GM18907 (cell line): ENCODE measurements at regions not wholly inside any gene's neighbourhood (a gene's known extent, or its start where the extent isn't known, plus 50 kb on each side); places are given as distances from the start of the nearest gene placed in this dataset.

Experiments
- ATAC-seq: cut with Tn5 transposase; IDR thresholded peaks from one replicate; pipeline ENCODE4 v1.9.1; 2021; ENCODE audit warnings: mild to moderate bottlenecking, moderate library complexity; ENCODE audit not compliant: unreplicated experiment

DNA sequence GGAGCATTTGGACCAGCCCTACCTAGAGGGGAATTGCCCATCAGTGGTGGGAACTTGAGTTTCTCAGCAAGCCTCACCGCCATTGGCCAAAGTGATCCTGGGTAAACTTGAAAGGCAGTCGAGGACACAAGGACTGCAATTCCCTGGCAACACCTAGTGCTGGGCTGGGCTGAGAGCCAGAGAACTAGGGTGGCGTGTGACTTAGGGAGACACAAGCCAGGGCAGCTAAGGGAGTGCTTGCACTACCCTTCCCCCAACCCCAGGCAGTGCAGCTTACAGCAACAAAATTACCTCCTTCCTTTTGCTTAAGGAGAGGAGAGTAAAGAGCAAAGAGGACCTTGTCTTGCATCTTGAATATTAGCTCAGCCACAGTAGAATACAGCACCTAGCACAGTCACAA is 176.9 kb upstream of the PRMT6 start:
- ATAC-seq: no peak

DNA sequence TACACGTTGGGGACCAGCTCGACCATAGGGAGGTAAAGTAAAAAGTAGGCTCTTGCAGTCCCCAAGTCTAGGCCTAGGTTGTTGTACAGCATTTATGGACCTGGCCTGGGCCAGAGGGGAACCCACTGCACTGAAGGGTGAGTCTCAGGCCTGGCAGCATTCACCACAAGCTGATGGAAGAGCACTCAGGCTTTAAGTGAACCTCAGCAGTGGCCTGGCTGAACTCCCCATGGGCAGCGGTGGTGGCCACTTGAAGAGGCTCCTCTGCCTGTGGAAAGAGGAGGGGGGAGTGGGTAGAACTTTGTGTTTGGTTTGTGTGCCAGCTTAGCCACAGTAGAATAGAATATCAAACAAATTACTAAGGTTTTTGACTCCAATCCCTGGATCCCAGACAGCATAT is 176.2 kb upstream of the PRMT6 start:
- no peak for ATAC-seq

DNA sequence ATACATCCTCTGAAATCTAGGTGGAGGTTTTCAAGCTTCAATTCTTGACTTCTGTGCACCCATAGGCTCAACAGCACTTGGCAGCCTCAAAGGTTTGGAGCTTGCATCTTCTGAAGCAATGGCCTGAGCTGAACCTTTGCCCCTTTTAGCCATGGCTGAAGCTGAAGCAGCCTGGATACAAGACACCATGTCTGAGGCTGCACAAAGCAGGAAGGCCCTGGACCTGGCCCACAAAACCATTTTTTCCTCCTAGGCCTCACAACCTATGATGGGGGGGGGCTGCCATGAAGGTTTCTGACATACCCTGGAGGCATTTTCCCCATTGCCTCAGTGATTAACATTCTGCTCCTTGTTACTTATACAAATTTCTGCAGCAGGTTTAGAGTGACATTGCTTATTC is 173.3 kb upstream of the PRMT6 start:
- no peak for ATAC-seq

DNA sequence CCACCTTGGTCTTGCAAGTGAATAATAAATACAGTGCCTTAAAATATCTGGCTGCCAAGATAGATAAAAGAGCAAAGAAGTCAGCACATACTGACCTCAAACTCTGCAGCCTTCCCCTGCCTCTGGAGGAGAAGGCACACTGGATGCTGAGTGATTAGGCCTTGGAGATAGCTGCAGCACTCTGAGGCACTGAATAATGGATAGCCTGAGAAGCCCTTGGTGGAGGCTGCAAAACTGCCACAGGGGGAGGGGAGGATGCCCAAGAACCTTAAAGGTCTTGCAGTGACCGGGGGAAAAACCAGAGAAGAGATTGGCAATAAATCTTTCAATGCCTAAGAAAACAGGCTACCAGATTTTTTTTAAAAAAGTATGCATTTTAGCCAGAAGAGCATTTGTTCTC is 167.4 kb upstream of the PRMT6 start:
- ATAC-seq: no peak

DNA sequence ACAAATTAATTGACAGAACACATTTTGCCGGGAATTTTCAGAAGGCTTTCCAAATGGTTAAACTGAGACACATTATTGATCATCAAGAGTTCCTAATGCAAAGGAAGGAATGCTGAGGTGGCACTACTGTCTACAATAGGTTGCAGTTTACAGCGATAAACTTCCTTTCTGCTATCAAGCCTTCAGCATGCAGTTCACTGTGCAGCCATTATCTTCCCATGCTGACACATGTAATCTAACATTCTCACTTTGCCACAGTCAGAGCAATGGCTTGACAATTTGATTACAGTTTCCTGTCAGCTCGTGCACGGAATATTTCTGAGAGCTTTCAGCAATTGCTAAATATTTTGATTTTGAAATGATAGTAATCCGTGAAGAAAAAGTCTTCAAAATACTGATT is 166.9 kb upstream of the PRMT6 start:
- ATAC-seq: no peak

DNA sequence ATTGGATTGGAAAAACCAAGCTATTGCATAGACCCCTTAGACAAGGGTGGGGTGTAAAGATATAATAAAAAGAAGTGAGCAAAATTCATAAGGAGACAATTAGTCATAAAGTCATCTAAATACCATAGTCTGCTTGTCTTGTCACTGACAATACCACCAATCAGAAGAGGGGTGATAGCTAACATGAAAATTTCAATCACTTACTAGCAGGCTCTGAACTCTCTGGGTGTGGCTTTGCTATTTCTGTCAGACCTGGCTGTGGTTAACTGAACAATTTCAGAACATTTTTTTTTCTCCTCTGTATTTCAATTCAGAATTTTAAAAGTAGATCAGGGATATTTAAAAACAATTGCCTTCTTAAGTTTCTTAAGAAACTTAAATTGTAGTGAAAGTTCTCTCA is 158.5 kb upstream of the PRMT6 start:
- ATAC-seq: peak; percentile 41

DNA sequence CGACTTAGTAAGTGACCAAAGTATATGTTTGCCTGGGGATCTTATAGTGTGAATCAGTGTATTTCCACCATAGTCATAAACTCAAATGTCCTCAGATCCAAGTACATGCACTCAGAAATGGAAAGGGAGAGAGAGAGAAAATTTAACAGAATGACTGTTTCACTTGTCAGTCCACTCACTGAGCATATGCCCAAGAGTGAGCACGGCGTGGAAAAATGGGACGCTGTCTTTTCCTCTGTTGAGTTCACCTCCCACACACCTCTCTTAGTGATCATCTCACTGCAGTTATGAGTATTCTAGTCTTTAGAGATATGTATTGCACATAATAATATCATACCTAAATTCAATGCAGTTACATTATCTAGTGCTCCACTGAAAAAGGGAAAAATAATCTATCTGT is 156.8 kb upstream of the PRMT6 start:
- ATAC-seq: no peak

DNA sequence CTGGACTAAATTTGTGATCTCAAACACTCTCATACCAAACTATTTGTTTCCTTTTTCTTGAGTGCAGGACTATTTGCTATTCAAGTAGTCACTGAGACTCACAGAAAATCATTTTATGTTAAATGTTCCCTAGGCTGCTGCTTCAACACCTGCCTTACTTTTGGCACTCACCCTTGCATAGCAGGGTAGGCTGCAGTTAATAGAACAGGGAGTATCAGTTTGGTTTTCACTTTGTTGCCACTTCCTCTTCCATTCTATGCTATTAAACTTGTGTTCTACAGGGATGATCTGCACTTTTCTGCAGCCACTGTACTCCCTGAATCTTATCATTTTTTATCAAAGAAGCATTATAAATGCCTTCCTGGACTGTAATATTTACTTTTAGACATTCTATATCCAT is 148.7 kb upstream of the PRMT6 start:
- ATAC-seq: peak; percentile 100

DNA sequence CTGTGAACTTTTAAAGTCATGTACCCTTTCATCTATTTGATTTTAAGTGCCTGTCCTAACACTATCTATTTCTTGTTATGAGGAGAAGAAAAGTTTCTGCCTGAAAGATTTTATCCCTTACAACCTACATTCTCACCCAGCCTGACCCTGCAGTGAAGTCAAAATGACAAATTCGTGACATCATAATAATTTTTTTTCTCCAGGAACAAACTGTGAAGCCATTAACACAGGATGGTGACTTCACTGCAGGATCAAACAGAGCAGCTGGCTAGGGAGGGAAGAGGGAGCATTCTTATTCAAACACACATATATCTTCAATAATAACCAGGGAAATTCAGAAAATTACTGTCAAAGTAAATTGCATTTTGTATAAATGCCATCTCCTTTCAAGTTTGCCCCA is 147.8 kb upstream of the PRMT6 start:
- no peak for ATAC-seq

DNA sequence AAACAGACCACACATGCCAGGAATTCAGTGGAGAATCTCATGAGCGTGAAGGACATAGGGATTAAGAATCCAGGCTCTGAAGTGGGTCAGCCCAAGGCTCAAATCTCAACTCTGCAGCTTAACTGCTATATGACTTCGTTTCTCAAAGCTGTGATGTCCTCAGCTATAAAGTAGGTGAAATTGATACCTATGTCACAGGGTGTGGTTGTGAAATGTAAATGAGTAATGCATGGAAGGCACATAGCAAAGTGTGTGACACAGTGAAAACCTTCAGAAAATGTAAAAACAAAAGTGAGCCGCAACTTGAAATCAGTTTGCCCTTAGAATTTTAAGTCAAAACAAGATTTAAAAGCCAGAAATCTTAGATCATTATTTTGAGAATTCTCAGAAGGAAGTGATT is 145.7 kb upstream of the PRMT6 start:
- ATAC-seq: no peak

DNA sequence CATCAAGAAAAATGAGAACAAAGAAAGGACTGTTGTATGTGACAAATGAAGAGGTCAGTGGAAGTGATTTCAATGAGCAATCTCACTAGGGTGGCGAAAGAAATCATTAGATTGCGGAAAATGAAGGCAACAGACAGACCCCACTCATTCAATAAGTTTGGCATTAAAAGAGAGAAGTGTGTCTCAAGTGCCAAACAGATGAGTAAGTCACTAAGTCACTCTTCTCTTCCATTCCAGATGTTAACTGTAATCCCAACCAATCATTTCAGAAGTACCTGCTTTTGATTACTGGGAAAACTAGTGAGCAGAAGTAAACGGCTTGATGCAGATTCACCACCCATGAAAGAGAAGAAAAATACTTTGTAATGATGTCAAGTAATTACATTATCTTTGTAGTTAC is 144.3 kb upstream of the PRMT6 start:
- ATAC-seq: no peak

DNA sequence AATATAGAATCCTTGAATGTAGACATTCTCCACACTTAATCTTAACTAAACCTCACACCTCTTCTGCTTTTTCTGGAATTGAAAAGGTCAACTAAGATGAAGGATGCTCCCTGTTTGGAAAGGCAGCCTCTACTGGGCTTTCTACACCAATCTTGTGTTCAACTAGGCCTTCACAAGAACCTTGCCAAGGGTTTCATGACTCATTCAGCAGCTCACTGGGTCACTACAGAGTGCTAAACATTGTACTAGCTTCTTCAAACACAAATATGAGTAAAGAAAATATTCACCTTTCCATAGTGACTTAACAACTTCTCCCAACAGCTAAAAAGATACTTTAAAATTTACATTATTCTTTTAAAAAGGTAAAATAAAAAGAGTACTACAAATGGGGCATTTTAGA is 135.3 kb upstream of the PRMT6 start:
- no peak for ATAC-seq

DNA sequence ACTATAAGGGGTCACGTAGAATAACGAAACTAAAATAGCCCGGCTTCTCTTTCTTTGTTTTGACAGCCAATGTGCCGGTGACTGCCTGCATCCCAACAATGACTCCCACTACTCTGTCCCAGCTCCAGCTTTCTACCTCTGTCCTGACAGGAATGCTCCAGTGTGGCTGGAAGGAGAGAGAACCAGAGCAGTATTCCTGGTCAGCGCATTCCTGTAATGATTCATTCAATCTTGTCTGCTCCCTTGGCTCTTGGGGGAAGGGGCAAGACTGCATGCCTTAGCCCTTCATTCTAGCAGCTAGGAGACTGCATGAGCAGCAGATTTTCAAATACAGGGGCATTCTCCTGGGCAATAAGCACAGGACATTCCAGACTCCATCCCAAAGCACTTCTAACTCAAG is 132.1 kb upstream of the PRMT6 start:
- no peak for ATAC-seq

DNA sequence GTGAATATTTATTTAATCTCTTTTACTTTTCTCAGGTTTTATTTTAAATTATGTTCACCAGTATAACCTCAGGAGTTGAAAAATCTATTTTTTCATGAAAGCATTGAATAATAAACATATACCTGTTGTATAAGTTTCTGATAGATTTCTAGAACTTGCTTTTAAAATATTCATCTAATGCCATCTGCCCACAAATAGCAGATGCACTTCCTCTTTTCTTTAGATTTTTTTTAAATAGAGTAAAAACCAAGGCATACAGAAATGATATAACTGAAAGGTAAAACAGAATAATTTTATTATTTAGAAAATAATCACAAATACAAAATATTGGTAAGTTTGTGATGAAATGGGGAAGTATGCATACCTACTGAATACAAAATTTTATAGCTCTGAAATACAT is 130.7 kb upstream of the PRMT6 start:
- ATAC-seq: no peak

DNA sequence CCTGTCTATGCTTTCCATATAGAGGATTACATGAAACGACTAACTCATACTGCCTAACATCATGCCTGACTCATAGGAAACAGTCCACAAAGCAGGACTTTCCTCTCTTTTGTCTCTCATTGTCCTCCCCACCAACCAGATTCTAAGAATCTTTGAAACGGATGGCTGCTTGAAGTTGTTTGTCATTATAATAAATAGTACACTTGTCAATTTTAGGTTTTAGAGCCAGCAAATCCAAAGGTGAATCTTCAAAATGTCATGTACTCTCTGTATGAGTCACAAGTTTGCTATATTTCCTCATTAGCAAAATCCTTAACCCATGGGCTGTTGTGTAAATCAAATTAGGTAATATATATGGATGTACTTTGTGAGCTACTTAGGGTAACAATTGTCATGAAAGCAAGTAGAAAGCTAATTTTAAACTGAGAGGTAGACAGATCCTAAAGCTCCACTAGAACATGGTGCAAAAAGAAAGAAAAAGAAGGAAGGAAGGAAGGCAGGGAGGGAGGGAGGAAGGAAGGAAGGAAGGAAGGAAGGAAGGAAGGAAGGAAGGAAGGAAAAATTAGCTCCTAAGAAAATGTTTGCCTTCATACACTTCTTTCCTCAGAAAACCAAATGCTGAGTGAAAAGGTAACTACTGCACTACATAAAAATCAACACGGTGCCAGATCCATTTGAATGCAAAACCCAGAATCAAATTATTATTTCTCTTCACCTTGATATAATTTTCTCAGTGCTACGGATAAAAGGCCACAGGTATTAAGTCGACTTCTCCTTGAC is 129.5 kb upstream of the PRMT6 start:
- no peak for ATAC-seq

DNA sequence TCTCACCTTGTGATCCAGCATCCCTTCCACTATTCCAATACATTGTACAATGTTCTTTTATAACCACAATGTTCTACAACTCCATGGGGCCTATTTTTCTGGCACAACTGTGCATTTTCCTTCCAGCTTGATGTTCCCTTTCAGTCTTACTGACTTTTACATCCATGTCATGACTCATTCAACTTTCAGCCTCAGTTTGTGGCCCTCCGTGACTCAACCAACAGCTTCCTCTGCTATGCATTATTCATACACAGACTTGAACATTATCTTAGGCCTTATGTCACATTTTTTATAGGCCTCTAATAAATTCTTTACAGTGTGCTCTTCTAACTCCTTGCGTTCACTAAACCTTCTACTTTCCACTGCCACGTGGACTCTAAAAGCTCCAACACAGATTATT is 119.4 kb upstream of the PRMT6 start:
- ATAC-seq: no peak

DNA sequence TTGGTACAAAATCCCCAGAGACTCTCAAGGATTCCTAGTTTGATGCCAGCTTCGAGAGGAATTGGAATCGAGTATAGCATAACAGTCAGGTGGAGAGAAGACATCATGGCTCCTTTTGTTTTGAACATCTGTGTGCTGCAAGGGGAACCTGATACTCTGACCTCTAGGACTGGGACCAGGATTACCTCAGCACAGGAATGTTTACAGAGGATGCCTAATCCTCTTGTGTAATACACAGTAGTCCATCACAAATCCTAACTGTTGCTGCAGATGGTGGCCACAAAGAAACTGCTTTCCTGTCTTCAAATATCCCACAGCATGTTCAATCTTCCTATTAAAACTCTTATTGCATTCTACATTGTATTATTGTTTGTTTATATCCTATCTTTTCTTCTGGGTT is 111.8 kb upstream of the PRMT6 start:
- ATAC-seq: no peak

DNA sequence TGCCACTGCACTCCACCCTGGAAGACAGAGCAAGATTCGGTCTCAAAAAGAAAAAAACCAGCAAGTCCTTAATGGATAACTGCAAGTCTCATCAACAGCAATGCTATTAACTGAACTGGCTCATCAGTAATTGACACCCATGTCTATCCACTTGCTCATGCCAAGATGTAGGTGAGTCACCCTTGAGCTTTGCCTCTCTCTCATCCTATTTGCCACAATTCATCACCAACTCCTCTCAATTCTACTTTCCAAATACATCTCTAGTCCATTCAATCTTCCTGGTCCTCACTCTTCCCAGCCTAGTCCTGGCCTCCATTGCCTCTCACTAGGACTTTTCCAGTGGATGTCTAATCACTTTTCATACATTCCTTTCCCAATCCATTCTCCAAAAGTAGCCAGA is 103.7 kb upstream of the PRMT6 start:
- no peak for ATAC-seq

DNA sequence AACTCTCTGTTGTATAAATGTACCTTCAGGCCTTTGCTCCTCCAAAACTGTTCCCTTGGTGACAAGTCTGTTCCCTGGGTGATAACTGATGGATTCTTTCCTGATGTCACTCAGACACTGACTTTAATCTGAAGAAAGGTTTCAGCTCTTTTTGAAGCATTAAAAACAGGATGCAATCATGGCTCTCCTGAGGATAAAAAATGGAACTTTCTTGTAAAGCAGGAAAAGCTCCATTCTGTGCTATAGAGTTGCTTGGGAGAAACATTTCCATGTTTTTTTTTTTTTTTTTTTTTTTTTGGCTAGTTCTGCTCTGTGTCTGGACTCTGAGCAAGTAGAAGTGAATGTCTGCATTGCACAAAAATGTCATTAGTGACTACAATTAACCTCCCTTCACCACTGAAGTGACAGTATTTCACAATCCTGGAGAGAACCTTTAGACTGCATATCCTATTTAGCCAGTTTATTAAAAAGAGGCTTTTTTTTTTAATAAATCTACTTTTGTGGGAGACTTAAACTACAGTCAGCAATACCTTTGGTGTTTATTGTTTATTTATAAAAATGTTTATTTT is 101.7 kb upstream of the PRMT6 start:
- no peak for ATAC-seq

DNA sequence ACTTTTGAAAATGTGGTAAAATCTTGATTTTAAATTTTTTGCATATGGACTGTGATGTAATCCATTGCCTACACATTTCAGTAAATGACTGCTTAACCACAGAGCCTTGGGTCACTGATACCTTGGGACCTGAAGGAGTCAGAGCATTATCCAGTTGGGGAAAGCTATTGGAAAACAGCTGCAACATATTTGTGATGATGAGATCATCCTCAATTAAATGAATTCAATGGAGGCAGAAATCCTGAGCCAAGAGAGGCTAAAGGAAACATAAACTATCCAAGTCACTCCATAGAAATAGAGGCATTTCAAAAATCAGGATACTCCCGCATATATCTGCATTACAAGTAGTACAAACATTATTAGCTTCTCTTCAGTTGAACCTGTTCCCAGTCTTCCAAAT is 99.8 kb upstream of the PRMT6 start:
- no peak for ATAC-seq

DNA sequence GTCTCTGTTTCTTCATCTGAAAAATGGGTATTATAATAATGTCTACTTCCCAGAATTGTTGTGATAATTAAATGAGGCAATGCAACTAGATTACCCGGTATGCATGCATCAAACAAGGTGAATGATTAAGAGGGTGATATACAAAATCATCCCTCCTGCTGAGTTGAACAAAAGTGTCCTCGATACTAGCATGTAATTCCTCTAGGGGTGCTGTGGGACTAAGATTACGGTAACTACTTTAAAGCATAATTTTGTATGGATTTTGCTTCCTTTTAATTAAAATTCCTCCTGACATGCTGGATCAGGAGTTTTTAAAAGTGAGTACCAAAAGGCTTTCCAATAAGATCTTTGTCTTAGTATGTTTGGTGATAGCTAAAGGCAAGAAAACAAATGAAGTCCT is 98.7 kb upstream of the PRMT6 start:
- ATAC-seq: no peak

DNA sequence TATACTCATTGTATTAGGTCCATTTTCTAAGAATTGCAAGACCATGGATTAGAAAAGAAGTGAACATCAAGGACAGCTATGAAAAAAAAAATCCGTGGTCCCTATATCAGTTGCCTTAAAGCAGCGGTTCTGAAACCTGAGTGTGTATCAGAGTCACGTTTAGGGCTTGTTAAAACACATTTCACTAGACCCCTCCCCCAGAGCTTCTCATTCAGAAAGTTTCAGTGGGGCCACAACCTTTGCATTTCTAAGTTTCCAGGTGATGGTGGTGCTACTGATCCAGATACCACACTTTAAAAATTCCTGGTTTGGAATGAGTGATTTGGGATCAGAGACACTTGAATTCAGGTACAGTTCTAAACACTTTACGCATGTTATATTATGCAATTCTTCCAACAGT is 96.1 kb upstream of the PRMT6 start:
- ATAC-seq: peak; percentile 65

DNA sequence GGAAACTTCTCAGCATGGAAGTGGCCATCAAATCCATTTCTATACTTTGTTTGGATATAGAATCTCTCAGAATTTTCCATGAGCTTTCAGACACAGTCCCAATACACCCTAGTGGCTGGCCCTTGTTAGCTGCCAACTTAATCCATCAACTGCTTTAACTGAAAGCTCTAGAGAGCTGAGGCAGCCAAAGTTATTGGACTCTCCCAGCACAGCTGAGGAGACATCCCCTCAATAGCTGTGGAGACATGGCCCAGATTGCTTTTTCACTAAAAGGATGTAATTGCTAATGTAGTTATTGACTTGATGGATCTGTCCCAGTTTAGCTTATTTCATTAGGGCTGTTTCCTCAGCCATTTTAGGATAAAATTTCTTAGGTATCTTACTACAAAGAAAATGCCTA is 94.8 kb upstream of the PRMT6 start:
- no peak for ATAC-seq
